Spinal cord (tissue), 9 donors: ENCODE measurements at regions not wholly inside any gene's neighbourhood (a gene's known extent, or its start where the extent isn't known, plus 50 kb on each side); places are given as distances from the start of the nearest gene placed in this dataset.

Experiments
- DNase-seq, 6 donors: peaks; one replicate each; pipeline versions ENCODE4 v3.0.0 to v3.0.0-alpha.2; 2013 to 2015; ENCODE audit warnings: low spot score in 6 of 6, low read depth in 4 of 6
- H3K27ac ChIP-seq: one replicate; pipeline ENCODE4 v1.5.1; 2013; ENCODE audit warnings: low read depth, low read length, control low read depth
- H3K27me3 ChIP-seq: one replicate; pipeline ENCODE4 v1.6.1; 2013; ENCODE audit warnings: low read length; ENCODE audit not compliant: control insufficient read depth, insufficient read depth
- H3K36me3 ChIP-seq: one replicate; pipeline ENCODE4 v1.6.1; 2013; ENCODE audit warnings: low read length; ENCODE audit not compliant: control insufficient read depth, insufficient read depth
- H3K4me1 ChIP-seq: one replicate; pipeline ENCODE4 v1.6.1; 2013; ENCODE audit warnings: low read length; ENCODE audit not compliant: control insufficient read depth, insufficient read depth
- H3K4me3 ChIP-seq: one replicate; pipeline ENCODE4 v1.5.1; 2013; ENCODE audit warnings: low read depth, low read length, control low read depth
- H3K9me3 ChIP-seq: one replicate; pipeline ENCODE4 v1.6.1; 2013; ENCODE audit warnings: low read length; ENCODE audit not compliant: control insufficient read depth, insufficient read depth
- whole genome bisulfite sequencing: methylation state at CpG from one replicate; pipeline ENCODE4 v1.1.5; 2013; ENCODE audit warnings: missing lambda C conversion rate; ENCODE audit not compliant: insufficient coverage; 5-methylcytosine and 5-hydroxymethylcytosine counted together
- donor health status: healthy.

DNA sequence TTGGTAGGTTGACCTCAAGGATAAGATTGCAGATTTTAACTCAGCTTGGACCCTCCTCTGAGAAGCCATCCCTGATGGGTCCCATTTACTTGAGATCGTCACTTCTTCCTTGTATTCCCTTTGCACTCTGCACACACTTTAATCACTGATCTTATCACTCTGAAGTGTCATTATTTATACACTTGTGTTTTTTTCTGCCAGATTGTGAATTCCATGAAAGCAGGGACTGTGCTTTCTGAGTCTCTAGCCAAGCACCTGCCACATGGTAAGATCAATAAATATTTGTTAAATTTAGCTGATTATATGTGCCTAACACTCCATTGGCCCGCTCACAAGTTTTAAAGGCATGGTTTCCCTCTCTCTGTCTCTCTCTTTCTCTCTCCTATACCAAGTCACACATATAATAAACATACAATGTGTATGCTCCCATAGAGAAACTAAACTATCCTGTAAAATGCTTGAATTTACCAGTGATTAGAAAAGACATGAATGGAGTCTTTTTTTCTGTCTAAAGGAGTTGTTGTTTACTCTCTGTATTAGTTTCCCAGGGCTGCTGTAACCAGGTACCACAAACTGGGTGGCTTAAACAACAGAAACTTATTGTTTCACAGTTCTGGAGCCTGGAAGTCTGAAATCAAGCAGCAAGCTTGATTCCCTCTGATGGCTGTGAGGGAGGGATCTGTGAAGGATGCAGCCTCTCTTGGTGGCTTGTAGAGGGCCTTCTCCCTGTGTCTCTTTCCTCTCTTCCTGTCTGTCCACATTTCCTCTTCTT, 105.2 kb upstream of the GADD45A start:
- no peak for DNase-seq
- no peaks in the 10 kb centered on the region for H3K4me1 ChIP-seq
- H3K4me3 ChIP-seq = no peak overlapping the region
- no peaks in the 10 kb centered on the region for H3K36me3 ChIP-seq
- H3K9me3 ChIP-seq = no peaks in the 10 kb centered on the region
- no peak overlapping the region for H3K27ac ChIP-seq
- WGBS = no CpG with 5 or more reads among the region's 2 CpGs
- no peaks in the 10 kb centered on the region for H3K27me3 ChIP-seq

- Histone ChIP-seq H3K9me3 (no peaks in the 10 kb centered on the region), H3K4me1 (no peaks in the 10 kb centered on the region), H3K36me3 (no peaks in the 10 kb centered on the region), H3K27me3 (no peaks in the 10 kb centered on the region), H3K27ac (no peak overlapping the region), H3K4me3 (no peak overlapping the region)
- 67% methylated on average over 1 of the region's 4 CpGs for WGBS
- no peak for DNase-seq
Observed at GRCh38 chr1:67580691-67581403, 104.2 kb upstream of the GADD45A start.

DNA sequence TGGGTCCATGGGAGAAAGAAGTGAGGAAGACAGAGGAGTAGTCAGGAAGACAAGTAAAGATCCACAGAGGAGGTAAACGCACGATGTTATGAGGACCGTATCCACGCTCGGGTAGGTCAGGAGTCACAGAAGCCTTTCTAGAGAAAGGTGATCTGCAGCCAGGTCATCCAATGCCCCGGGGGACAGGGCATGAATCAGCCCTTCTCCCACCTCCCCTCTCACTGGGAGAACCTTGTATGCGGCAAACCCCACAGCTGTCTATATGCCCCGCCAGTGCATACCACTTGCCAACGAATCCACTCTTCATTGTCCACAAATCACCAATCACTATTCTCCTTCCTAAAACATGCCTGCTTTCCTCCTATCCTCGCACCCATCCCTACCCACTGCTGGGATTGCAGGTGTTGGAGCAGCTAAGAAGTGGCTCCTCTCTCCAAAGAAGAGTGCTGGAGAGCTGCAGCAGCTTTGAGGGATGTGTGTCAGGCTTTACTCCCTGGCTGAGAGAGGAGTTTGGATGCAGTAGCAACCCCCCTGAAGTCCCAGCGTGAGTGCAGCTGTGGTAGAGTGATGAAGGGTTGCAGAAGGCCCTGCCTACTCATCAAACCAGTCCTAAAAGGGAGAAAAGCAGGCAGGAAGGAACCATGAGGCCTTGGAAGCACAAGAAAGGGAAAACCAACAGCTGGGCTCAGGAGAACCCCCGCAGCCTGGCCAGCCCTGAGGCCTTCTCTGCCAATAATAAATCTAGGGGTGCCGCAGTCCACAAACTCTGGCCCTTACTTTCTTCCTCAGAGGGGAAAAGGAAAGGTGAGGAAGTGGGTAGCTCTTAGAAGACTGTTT, 102.2 kb upstream of the GADD45A start:
- no peaks in the 10 kb centered on the region for H3K36me3 ChIP-seq
- H3K9me3 ChIP-seq = no peaks in the 10 kb centered on the region
- no peaks in the 10 kb centered on the region for H3K27me3 ChIP-seq
- no peak overlapping the region for H3K27ac ChIP-seq
- WGBS = 94% methylated on average over 8 of the region's 13 CpGs
- no peak overlapping the region for H3K4me3 ChIP-seq
- no peaks in the 10 kb centered on the region for H3K4me1 ChIP-seq
- DNase-seq = peak in 1 of 6 donors; percentile 13

DNA sequence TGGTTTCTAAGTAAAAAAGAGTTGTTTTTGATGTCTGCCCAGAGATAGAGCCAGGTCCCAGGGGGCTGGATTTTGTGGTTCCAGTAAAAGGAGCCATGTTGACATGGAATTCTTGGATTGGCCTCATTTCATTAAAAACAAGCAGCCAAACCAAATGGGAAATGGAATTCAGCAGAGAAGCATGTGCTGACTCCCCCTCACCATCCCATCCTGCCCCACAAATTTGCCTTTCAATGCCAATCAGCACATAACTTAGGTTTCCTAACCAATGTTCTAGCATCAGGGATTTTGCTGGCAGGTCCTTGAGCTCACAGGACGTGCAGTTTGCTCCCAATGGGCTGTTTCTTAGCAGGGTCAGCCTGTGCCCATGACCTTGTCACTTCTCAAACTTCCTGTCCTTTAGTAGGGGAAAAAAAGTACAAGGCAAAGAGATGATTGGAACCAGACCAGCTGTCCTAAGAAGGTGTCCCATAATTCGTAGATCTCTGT, 101.5 kb upstream of the GADD45A start:
- Histone ChIP-seq H3K27me3 (no peaks in the 10 kb centered on the region), H3K27ac (no peak overlapping the region), H3K9me3 (no peaks in the 10 kb centered on the region), H3K4me1 (no peaks in the 10 kb centered on the region), H3K4me3 (no peak overlapping the region), H3K36me3 (no peaks in the 10 kb centered on the region)
- no peak for DNase-seq
- WGBS = 100% methylated on average over 1 of the region's 2 CpGs

DNA sequence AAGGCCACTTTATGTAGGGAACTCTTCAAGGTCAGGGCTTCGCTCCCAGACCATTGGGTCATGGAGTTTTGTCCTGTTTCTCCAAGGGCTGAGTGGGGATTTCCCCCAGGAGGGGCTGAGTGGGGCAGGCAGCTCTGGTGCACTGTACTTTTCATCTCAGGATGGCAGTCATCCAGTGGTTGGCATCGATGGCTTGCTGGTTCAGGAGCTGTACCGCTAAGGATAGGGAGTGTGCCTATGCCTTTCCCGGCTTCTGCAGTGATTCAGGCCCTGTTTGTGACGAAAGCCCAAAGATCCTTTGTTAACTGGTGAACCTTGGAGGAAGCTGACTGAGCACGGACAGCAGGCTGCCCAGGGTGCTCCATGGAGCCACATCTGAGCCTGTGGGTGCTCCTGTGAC, 100.1 kb upstream of the GADD45A start:
- Histone ChIP-seq H3K4me3 (no peak overlapping the region), H3K9me3 (no peaks in the 10 kb centered on the region), H3K27ac (no peak overlapping the region), H3K4me1 (no peaks in the 10 kb centered on the region), H3K36me3 (no peaks in the 10 kb centered on the region), H3K27me3 (no peaks in the 10 kb centered on the region)
- DNase-seq = no peak
- WGBS = 87% methylated on average over 6 of the region's 6 CpGs

DNA sequence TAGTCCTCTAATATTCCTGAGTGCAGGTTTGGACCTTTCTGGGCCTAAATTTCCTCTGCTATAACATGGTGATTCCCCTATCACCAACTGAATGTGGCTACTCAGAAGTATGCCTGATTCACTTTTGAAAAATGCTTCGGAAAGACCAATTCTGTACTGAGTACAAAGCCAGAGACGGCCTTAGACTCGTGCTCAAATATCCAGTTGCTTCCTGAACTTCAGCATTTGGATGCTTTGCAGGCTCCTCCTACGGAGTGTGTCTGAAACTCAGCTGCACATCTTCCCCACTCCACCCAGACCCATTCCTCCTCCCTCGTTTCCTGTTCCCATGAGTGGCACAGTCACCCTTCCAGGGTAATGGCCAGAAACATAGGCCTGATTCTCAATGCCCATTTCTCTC, 98.4 kb upstream of the GADD45A start:
- no peak overlapping the region for H3K4me3 ChIP-seq
- H3K27ac ChIP-seq = no peak overlapping the region
- H3K36me3 ChIP-seq = no peaks in the 10 kb centered on the region
- H3K4me1 ChIP-seq = no peaks in the 10 kb centered on the region
- no peaks in the 10 kb centered on the region for H3K27me3 ChIP-seq
- WGBS = 84% methylated on average over 5 of the region's 5 CpGs
- H3K9me3 ChIP-seq = no peaks in the 10 kb centered on the region
- DNase-seq = no peak

- DNase-seq = peak in 1 of 6 donors; percentile 35
- WGBS = 100% methylated on average over 3 of the region's 9 CpGs
Observed at GRCh38 chr1:67588178-67588855, 96.7 kb upstream of the GADD45A start.

GRCh38 chr1:67589519-67590233, 95.3 kb upstream of the GADD45A start:
- WGBS = 90% methylated on average over 2 of the region's 8 CpGs
- Histone ChIP-seq H3K4me3 (no peak overlapping the region), H3K4me1 (no peaks in the 10 kb centered on the region), H3K27me3 (no peaks in the 10 kb centered on the region), H3K36me3 (no peaks in the 10 kb centered on the region), H3K9me3 (no peaks in the 10 kb centered on the region), H3K27ac (no peak overlapping the region)
- no peak for DNase-seq

More at GRCh38 chr1:67588178-67588855, 96.7 kb upstream of the GADD45A start:
- H3K4me1 ChIP-seq = no peaks in the 10 kb centered on the region
- H3K36me3 ChIP-seq = no peaks in the 10 kb centered on the region
- no peaks in the 10 kb centered on the region for H3K9me3 ChIP-seq
- H3K27ac ChIP-seq = no peak overlapping the region
- H3K4me3 ChIP-seq = no peak overlapping the region
- H3K27me3 ChIP-seq = no peaks in the 10 kb centered on the region
